HG03439 (cell line): ENCODE measurements at regions not wholly inside any gene's neighbourhood (a gene's known extent, or its start where the extent isn't known, plus 50 kb on each side); places are given as distances from the start of the nearest gene placed in this dataset.

Source experiments
- ATAC-seq: cut with Tn5 transposase; IDR thresholded peaks from one replicate; pipeline ENCODE4 v1.9.1; 2021; ENCODE audit warnings: mild to moderate bottlenecking, moderate library complexity; ENCODE audit not compliant: unreplicated experiment

DNA sequence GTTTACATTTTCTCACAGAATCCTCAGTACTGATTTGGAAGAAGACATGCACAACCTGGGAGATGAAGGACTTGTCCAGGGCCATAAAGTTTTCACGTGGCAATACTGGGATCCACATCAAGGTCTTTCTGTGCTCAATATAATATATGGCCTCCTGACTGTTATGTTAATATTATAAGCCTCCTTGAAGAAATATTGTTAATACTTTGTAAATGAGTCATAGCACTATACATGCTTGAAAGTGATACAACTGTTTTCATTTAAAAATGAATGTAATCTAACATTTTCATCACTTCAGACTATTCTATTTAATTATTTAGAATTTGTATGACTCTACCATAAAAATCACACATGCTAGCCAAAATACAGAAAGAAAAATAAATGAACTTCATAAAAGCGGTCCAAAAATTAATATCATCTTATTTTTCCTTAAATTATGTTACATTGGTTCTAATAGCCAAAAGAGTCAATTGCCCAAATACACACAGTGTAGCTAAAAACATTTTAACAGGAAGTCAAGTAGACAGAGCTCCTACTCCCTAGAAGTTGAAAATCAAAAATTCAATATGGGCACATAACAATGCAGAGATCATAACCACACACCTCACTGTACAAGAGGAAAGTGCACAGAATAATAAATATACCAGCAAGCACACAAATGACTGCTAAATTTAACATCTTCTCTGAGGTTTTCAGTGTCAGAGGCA, 188.0 kb upstream of the HDDC2 start:
- ATAC-seq: no peak

GRCh38 chr6:125491860-125492618, 190.3 kb upstream of the HDDC2 start:
- no peak for ATAC-seq

GRCh38 chr6:125498606-125499005, 196.8 kb upstream of the HDDC2 start:
- ATAC-seq: no peak

DNA sequence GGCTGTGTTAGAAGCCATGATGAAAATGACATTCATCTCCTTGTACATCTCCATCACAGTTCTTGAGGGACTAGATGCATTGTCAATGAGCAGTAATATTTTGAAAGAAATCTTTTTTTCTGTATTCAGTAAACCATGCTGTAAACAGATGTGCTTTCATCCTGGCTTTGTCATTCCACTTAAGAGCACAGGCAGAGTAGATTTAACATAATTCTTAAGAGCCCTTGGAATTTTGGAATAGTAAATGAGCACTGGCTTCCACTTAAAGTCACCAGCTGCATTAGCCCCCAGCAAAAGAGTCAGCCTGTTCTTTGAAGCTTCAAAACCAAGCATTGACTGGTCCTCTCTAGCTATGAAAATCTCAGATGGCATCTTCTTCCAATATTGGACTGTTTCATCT, 197.8 kb upstream of the HDDC2 start:
- no peak for ATAC-seq

DNA sequence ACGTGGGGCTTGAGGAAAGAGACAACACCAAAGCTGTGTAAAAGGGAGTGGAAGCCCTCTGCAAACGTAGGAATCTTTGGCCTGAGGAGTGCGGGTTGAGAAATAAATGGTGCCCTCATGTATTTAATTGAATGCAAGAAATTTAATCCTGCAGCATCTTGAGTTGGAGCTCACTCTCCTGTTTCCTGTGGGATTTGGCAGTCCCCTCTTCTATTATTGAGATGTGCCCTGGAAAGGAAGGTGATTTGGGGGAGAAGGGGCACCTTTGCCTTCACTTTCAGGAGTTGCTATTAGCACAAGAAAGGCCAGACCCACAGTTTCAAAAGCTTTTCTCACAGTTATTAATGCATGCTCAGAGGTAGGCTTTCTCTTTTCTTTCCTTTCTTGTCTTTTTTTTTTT, 201.4 kb upstream of the HDDC2 start:
- no peak for ATAC-seq

DNA sequence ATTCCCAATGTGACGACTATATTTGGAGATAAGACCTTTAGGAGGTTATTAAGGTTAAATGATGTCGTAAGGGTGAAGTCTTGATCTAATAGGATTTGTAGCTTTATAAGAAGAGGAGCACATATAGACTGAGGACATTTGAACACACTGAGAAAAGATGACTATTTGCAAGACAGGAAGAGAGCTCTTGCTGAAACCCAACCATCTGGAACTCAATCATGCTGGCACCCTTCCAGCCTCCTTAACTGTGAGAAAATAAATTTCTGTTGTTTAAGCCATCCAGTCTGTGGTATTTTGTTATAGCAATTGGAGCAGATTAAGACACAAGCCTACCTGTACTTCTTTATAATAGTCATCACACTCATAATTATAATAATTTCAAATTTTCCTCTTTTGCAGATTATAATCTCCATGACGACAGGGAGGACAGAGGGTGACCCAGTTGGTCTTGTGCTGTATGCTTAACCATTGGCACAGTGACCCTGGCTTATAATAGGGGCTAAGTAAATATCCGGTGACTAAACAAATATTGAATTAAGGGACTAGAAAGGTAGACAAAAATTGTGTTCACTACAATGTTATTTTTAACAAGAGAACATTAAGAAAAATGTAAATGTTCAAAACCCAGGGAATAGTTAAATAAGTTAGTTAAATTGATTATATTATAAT, 206.4 kb upstream of the HDDC2 start:
- no peak for ATAC-seq

DNA sequence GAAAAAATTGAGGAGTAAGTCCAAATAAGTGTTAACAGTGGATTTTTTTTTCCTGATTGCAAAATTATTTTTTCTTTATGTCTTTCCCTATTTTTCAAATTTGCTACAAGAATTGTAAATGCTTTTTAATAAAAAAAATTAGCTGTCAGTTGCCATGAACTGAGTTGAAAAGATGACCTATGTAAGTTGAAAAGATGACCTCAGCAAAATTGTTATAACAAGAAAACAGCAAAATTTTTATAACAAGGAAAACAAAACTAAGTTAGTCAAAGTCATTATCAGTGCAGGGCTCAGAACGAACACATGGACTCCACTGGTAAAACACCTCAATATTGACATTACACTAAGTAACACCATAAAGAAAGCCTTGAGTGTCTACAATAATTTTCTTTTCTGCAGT, 207.0 kb upstream of the HDDC2 start:
- ATAC-seq: no peak

DNA sequence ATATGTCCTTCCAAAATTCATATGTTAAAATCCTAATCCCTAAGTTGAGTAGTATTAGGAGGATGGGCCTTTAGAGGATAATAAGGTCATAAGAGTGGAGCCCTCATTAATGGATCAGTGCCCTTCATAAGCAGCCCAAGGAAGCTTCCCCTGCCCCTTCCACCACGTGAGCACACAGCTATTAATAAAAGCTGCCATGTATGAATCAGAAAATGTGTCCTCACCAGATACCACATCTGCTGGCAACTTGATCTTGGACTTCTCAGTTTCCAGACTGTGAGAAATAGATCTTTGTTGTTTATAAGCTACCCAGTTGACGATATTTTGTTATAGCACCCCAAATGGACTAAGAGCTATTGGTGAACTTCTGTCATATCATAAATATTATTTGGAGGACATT, 207.7 kb upstream of the HDDC2 start:
- ATAC-seq: no peak

DNA sequence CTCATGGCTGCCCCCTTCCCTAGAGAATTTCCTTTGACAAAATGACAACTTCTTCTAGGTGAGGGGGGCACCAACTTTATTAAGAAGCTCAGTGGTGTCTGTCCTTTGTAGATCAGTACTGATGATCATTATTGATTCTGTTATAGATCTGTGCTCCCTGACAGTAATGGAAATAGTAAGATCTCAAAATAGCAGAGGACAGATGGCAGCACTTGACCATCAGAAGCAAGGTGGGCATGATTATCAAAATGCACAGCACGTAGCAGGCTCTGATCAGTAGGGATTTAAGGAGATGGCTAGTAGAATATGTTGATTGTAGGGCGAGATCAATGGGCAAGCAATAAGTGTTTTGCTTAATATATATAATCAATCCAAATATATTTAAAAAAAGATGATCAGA, 208.6 kb upstream of the HDDC2 start:
- no peak for ATAC-seq

- ATAC-seq: no peak
These were observed 210.1 kb upstream of the HDDC2 start for GRCh38 chr6:125511809-125512396.

DNA sequence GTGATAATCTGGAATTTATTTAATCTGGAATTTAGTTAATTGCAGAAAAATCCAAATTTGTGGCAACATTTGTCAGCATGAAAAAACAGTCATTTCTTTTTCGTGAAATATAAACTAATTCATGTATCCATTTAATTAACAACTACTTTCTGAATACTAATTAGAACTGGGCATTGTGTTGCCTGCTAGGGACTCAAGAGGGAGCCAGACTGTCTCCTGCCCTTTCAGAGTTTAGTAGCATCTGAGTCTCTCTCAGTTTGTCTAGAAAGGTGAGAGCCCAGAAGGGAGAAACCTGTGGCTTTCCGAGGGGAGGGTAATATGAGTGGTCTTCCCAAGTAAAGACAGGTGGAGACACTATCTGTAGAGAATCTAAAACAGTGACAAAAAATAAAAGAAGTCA, 210.9 kb upstream of the HDDC2 start:
- ATAC-seq: no peak

- ATAC-seq: no peak
These were observed 212.2 kb upstream of the HDDC2 start for GRCh38 chr6:125513978-125514377.

- no peak for ATAC-seq
These were observed 214.9 kb upstream of the HDDC2 start for GRCh38 chr6:125516644-125517043.

GRCh38 chr6:125519367-125519766, 217.6 kb upstream of the HDDC2 start:
- ATAC-seq: no peak

GRCh38 chr6:125524356-125524755, 222.6 kb upstream of the HDDC2 start:
- no peak for ATAC-seq

- ATAC-seq: no peak
These were observed 223.3 kb upstream of the HEY2 start for GRCh38 chr6:125526007-125526720.

DNA sequence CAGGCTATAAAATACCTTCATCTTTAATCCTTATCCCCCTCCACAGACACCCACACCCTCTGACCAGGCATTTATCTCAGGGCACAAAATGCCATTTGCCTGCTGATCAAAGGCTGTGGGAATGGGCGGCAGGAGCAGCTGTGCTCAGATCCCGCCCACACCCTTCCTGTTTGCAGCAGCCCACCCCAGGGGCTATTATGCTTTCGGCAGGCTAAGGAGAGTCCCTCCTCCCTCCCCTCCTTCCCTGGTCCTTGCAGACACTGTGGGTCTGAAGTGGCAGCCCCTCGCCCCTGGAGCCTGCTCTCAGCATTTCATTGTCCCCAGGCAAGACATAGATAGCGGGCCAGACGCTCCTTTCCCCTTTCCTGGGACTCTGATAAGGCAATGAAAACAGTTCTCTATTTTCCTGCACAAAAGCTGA, 220.8 kb upstream of the HEY2 start:
- ATAC-seq: no peak

GRCh38 chr6:125529061-125529460, 220.4 kb upstream of the HEY2 start:
- no peak for ATAC-seq

- ATAC-seq: no peak
These were observed 215.6 kb upstream of the HEY2 start for GRCh38 chr6:125533710-125534397.
